Astrocyte of the cerebellum (primary cell): ENCODE measurements at regions not wholly inside any gene's neighbourhood (a gene's known extent, or its start where the extent isn't known, plus 50 kb on each side); places are given as distances from the start of the nearest gene placed in this dataset.
"Not testable (repeated sequence)": the region's sequence is repeated elsewhere in the genome, so short reads cannot be mapped to it uniquely, and the experiment has no call there.

Source experiments
- DNase-seq: peaks from one replicate; pipeline ENCODE4 v3.0.0-alpha.2; 2011; ENCODE audit warnings: low read depth
- H3K4me3 ChIP-seq: 2 replicates; pipeline ENCODE4 v1.5.1; 2011; ENCODE audit warnings: mild to moderate bottlenecking, low read depth, low read length, moderate library complexity
- CTCF ChIP-seq: IDR thresholded peaks from 2 replicates; pipeline ENCODE4 v1.5.1; 2012; ENCODE audit warnings: low read length, low read depth, moderate library complexity, mild to moderate bottlenecking; ENCODE audit errors: missing control alignments
- in situ Hi-C: cut with HindIII; loops from 2 replicates; pipeline ENCODE4 v1.10.0; 2017; ENCODE audit warnings: low sequenced_read_pairs

- in situ Hi-C loops = no loop called here
- H3K4me3 ChIP-seq = no peak overlapping the region
- TF ChIP-seq CTCF = no peak
- DNase-seq = no peak
Measured at GRCh38 chr14:83712418-83713129, 1817.4 kb upstream of the FLRT2 start.

GRCh38 chr14:83713732-83714131 lies 1816.2 kb upstream of the FLRT2 start:
- no peak for TF ChIP-seq CTCF
- H3K4me3 ChIP-seq = no peak overlapping the region
- in situ Hi-C loops = no loop called here
- DNase-seq = no peak

GRCh38 chr14:83714151-83714550 lies 1815.8 kb upstream of the FLRT2 start:
- no peak overlapping the region for H3K4me3 ChIP-seq
- DNase-seq = no peak
- no peak for TF ChIP-seq CTCF
- in situ Hi-C loops = no loop called here

- in situ Hi-C loops, DNase-seq, H3K4me3 ChIP-seq: not testable (repeated sequence)
Measured at GRCh38 chr14:83719435-83719834, 1810.5 kb upstream of the FLRT2 start.

- no peak for DNase-seq
- no peak for TF ChIP-seq CTCF
- no peak overlapping the region for H3K4me3 ChIP-seq
- in situ Hi-C loops = no loop called here
Measured at GRCh38 chr14:83733670-83734069, 1796.3 kb upstream of the FLRT2 start.

- TF ChIP-seq CTCF = no peak
- no peak for DNase-seq
- no peak overlapping the region for H3K4me3 ChIP-seq
- in situ Hi-C loops = no loop called here
Measured at GRCh38 chr14:83734431-83734830, 1795.5 kb upstream of the FLRT2 start.

GRCh38 chr14:83741269-83741668 lies 1788.7 kb upstream of the FLRT2 start:
- no peak for DNase-seq
- no peak overlapping the region for H3K4me3 ChIP-seq
- TF ChIP-seq CTCF = no peak
- in situ Hi-C loops = no loop called here
